ENCODE measurements at regions not wholly inside any gene's neighbourhood (a gene's known extent, or its start where the extent isn't known, plus 50 kb on each side); places are given as distances from the start of the nearest gene placed in this dataset.
A peak's percentile ranks its signal among the peaks of the same experiment; 100 is the strongest.

GRCh38 chr2:145017149-145017548, 497.2 kb upstream of the ZEB2 start:
- Mint-ChIP-seq H3K27me3 (ENCODE audit: low read depth) (no peaks in the 10 kb centered on the region), H3K9me3 (ENCODE audit: low read depth) (peaks cover 2% of the 10 kb centered on the region), H3K4me3 (ENCODE audit: unreplicated experiment) (no peak overlapping the region), H3K27ac (ENCODE audit: unreplicated experiment) (no peak overlapping the region), H3K4me1 (ENCODE audit: low read depth) (peaks cover 31% of the 10 kb centered on the region), H3K36me3 (ENCODE audit: low read depth) (no peaks in the 10 kb centered on the region)
- TF ChIP-seq CTCF (IDR thresholded peaks at IDR 0.05) = no peak
- DNase-seq (ENCODE audit: low spot score) = no peak

- H3K9me3 Mint-ChIP-seq (ENCODE audit: low read depth) = peaks cover 2% of the 10 kb centered on the region
- H3K27ac Mint-ChIP-seq (ENCODE audit: unreplicated experiment) = no peak overlapping the region
- no peak for DNase-seq (ENCODE audit: low spot score)
- H3K27me3 Mint-ChIP-seq (ENCODE audit: low read depth) = no peaks in the 10 kb centered on the region
- no peaks in the 10 kb centered on the region for H3K36me3 Mint-ChIP-seq (ENCODE audit: low read depth)
- H3K4me3 Mint-ChIP-seq (ENCODE audit: unreplicated experiment) = no peak overlapping the region
- TF ChIP-seq CTCF (IDR thresholded peaks at IDR 0.05) = no peak
- peaks cover 29% of the 10 kb centered on the region for H3K4me1 Mint-ChIP-seq (ENCODE audit: low read depth)
These were observed 496.8 kb upstream of the ZEB2 start for GRCh38 chr2:145016711-145017110.

GRCh38 chr2:145015561-145015960, 495.6 kb upstream of the ZEB2 start:
- H3K27me3 Mint-ChIP-seq (ENCODE audit: low read depth) = no peaks in the 10 kb centered on the region
- H3K9me3 Mint-ChIP-seq (ENCODE audit: low read depth) = peaks cover 2% of the 10 kb centered on the region
- H3K36me3 Mint-ChIP-seq (ENCODE audit: low read depth) = no peaks in the 10 kb centered on the region
- DNase-seq (ENCODE audit: low spot score) = no peak
- H3K27ac Mint-ChIP-seq (ENCODE audit: unreplicated experiment) = no peak overlapping the region
- peaks cover 23% of the 10 kb centered on the region for H3K4me1 Mint-ChIP-seq (ENCODE audit: low read depth)
- no peak overlapping the region for H3K4me3 Mint-ChIP-seq (ENCODE audit: unreplicated experiment)
- TF ChIP-seq CTCF (IDR thresholded peaks at IDR 0.05) = no peak

- H3K27ac Mint-ChIP-seq (ENCODE audit: unreplicated experiment) = peak overlapping the region; percentile 15
- no peak overlapping the region for H3K4me3 Mint-ChIP-seq (ENCODE audit: unreplicated experiment)
- no peaks in the 10 kb centered on the region for H3K9me3 Mint-ChIP-seq (ENCODE audit: low read depth)
These were observed 492.9 kb upstream of the ZEB2 start for GRCh38 chr2:145012806-145013205.

DNA sequence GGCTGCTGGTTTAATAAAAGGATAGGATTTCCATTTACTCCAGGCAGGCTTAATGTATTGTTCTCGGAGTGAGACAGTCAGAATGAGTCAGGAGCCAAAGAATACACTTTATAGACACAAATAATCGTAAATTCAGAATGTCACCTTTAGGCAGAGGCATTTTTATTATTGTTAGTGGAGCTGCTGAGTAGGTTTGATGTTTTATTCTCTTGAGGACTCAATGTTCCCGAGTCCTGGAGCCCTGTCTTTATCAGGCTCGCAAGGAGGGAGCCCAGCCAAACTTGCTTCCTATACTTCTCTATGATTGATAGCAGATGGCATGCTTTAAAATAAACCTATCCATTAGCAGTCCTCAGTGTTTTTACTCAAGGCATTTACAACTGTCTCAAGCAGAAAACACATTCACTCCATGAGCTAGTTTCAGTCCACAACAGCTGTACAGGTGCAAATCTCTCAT, 492.3 kb upstream of the ZEB2 start:
- Mint-ChIP-seq H3K9me3 (ENCODE audit: low read depth) (no peaks in the 10 kb centered on the region), H3K27ac (ENCODE audit: unreplicated experiment) (peak overlapping the region; percentile 39), H3K36me3 (ENCODE audit: low read depth) (no peaks in the 10 kb centered on the region), H3K27me3 (ENCODE audit: low read depth) (no peaks in the 10 kb centered on the region), H3K4me3 (ENCODE audit: unreplicated experiment) (no peak overlapping the region), H3K4me1 (ENCODE audit: low read depth) (peaks cover 35% of the 10 kb centered on the region)
- TF ChIP-seq CTCF (IDR thresholded peaks at IDR 0.05) = no peak
- DNase-seq (ENCODE audit: low spot score) = no peak

More at GRCh38 chr2:145012806-145013205, 492.9 kb upstream of the ZEB2 start:
- H3K27me3 Mint-ChIP-seq (ENCODE audit: low read depth) = no peaks in the 10 kb centered on the region
- no peak for TF ChIP-seq CTCF (IDR thresholded peaks at IDR 0.05)
- peaks cover 29% of the 10 kb centered on the region for H3K4me1 Mint-ChIP-seq (ENCODE audit: low read depth)
- no peaks in the 10 kb centered on the region for H3K36me3 Mint-ChIP-seq (ENCODE audit: low read depth)
- DNase-seq (ENCODE audit: low spot score) = no peak
